HG02798 (cell line): ENCODE measurements at regions not wholly inside any gene's neighbourhood (a gene's known extent, or its start where the extent isn't known, plus 50 kb on each side); places are given as distances from the start of the nearest gene placed in this dataset.
"Not testable (repeated sequence)": the region's sequence is repeated elsewhere in the genome, so short reads cannot be mapped to it uniquely, and the experiment has no call there.

ENCODE experiments used
- ATAC-seq: cut with Tn5 transposase; IDR thresholded peaks from one replicate; pipeline ENCODE4 v1.9.1; 2021; ENCODE audit warnings: mild to moderate bottlenecking; ENCODE audit not compliant: unreplicated experiment, poor library complexity

- ATAC-seq = no peak
Measured at GRCh38 chr20:60095456-60095855, 137.2 kb downstream of the CDH26 start.

- ATAC-seq = no peak
Measured at GRCh38 chr20:60096166-60096565, 137.9 kb downstream of the CDH26 start.

GRCh38 chr20:60097285-60097684 is 139.1 kb downstream of the CDH26 start:
- ATAC-seq = no peak

GRCh38 chr20:60100780-60101179 is 142.6 kb downstream of the CDH26 start:
- ATAC-seq = no peak

- ATAC-seq = no peak
Measured at GRCh38 chr20:60101201-60101890, 143.1 kb downstream of the CDH26 start.

GRCh38 chr20:60101891-60102281 is 143.7 kb downstream of the CDH26 start:
- no peak for ATAC-seq

GRCh38 chr20:60102665-60103210 is 144.5 kb downstream of the CDH26 start:
- ATAC-seq = no peak

- ATAC-seq = no peak
Measured at GRCh38 chr20:60104993-60105803, 147.0 kb downstream of the CDH26 start.

- ATAC-seq = not testable (repeated sequence)
Measured at GRCh38 chr20:60106186-60106585, 148.0 kb downstream of the CDH26 start.

GRCh38 chr20:60107621-60108390 is 149.6 kb downstream of the CDH26 start:
- no peak for ATAC-seq

- no peak for ATAC-seq
Measured at GRCh38 chr20:60108397-60108796, 150.2 kb downstream of the CDH26 start.

- ATAC-seq = no peak
Measured at GRCh38 chr20:60113024-60113724, 155.0 kb downstream of the CDH26 start.

GRCh38 chr20:60113771-60114170 is 155.5 kb downstream of the CDH26 start:
- no peak for ATAC-seq

GRCh38 chr20:60115451-60115850 is 157.2 kb downstream of the CDH26 start:
- no peak for ATAC-seq

- ATAC-seq = no peak
Measured at GRCh38 chr20:60116128-60116909, 158.1 kb downstream of the CDH26 start.

- no peak for ATAC-seq
Measured at GRCh38 chr20:60117065-60117464, 158.8 kb downstream of the CDH26 start.

- no peak for ATAC-seq
Measured at GRCh38 chr20:60121903-60122302, 163.7 kb downstream of the CDH26 start.

GRCh38 chr20:60122671-60123070 is 164.4 kb downstream of the CDH26 start:
- no peak for ATAC-seq

GRCh38 chr20:60123096-60123495 is 164.9 kb downstream of the CDH26 start:
- no peak for ATAC-seq
